NCI-H128 (cell line): ENCODE measurements at regions not wholly inside any gene's neighbourhood (a gene's known extent, or its start where the extent isn't known, plus 50 kb on each side); places are given as distances from the start of the nearest gene placed in this dataset.

Experiments
- DNase-seq: peaks from one replicate; lab custom pipeline; 2025; ENCODE audit not compliant: unreplicated experiment; lab: John Stamatoyannopoulos, UW

- DNase-seq, result no peak
Measured at GRCh38 chrX:9147726-9148125, 113.8 kb upstream of the FAM9B start.

DNA sequence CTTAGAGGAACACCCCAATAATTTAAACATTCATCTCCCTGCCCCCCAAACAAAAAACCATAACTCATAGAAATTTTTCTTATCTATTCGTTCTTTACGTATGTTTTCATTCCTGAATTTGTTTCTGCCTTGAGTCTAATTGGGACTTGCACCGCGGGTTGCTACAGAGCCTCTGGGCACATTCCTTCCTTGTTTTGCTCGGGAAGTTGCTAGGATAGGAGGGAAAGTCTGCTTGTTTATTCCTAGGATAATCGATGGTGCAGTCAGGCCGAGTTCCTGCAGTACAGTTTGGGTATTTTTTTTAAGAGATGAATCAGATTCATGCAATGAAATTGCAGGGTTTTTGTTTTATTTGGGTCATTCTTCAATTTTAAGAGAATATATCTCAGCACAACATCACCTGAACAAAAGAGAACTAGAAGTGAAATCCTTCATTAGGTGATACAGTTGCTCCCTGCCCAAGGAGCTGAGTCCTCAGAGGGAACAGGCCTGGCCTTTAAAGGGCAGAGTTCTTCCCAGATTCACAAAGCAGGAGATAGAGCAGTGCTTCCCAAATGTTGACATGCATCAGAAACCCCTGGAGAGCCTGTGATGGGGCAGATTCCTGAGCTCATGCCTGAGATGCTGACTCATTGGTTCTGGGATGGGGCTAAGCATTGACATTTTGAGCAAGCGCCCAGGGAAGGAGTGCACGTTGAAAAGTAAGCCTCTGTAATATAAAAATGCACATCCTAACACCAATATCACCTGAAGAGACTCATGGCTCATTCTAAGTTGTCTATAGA, 114.9 kb upstream of the FAM9B start:
- no peak for DNase-seq

GRCh38 chrX:9149501-9150245, 115.7 kb upstream of the FAM9B start:
- no peak for DNase-seq

DNA sequence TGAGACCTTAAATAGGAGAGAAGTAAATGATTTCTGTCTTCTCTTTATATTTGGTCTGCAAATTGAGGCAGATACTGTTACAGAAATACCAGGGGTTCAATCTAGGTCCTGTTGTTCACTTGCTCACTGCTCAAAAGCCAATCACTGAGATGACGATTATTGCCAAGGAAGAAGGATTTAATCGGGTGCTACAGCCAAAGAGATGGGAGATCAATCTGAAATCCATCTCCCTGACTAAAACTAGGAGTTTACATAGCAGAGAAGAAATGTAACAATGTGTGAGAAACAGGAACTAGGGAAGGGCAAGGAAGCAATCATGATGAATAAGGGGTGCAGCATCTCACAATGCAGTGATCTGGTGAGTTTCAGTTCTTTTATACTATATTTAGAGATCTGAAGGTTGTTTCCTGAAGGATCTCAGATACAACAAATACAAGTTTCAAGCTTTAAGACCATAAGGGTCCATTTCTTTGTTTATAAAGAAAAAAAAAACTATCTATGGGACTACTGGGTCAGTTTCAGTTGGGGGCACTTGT, 117.9 kb upstream of the FAM9B start:
- no peak for DNase-seq

DNA sequence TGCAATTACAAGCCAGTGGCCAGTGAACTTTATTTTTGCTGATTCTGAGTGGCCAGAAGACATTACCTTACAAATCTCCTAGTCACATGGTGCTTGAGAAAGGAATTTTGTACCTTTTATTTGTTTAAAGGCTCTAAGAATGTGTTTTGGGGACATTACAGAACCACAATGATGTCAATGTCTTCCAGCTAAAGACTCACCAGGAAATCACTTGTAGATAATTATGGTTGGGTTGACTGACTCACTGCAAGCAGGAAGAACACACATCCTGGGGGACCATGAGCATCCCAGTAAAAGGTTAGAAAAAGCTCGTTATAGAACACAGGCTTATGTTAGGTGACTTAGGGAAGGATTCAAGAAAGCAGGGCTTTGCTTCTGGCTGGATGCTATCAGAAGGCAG, 119.4 kb upstream of the FAM9B start:
- no peak for DNase-seq

DNA sequence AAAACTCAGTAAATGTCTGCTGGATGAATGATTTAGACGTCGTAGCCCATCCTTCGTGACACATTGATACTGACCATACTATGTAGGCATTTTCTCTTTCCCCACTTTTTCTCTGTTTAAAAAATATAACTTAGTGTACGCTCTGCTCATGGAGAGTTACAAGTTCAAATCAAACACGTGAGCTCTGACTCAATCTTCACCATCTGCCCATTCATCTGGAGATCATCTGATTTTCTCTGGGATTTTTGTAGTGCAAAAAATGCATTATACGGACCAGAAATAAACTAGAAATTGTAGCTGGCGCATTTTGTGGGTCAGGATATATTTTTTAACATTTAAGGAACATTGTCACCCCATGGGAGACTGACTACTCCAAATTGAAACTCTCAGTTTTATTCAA, 124.7 kb upstream of the FAM9B start:
- DNase-seq, result no peak

GRCh38 chrX:9160698-9161329, 126.9 kb upstream of the FAM9B start:
- no peak for DNase-seq

DNA sequence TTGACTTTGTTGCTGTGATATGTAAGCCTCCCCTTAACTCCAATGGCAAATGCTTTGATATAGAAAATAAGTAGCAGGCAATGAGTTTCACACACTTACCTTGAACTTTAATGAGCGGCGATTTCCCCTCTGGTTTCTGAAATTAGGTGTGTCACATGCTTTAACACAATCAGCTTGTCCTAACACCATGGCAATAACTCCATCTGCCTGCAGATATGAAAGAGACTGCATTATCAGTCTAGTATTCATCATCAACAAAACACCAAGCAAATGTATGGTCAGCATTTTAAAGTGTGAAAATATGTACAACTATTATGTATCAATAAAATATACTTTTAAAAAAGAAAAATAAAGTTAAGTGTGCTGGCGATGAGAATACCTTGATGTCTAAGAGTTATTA, 128.8 kb upstream of the FAM9B start:
- no peak for DNase-seq

DNA sequence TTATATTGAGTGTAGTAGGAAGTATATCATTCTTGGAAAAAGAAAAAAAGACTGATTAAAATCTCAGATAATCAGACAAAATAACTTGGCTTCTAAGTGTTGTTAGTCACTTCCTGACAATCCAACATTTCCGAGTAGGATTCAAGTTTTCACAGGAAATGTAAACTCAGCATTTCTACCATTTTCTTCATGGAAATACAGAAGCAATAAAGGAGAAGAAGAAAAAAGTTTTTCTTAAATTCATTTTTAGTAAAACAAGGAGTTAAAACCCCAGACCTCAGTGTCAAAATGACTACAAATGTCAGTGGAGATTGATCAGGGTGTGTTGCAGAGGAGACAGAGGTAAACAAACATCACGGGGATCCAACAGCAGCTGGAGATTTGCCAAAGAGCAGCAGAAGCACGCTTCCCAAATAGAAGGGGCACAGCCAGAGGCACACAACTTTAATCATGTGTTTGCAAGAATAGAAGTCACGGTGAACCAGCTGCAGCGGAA, 129.3 kb upstream of the FAM9B start:
- DNase-seq, result peak; percentile 6

- DNase-seq, result no peak
Measured at GRCh38 chrX:9164086-9164485, 130.2 kb upstream of the FAM9B start.

DNA sequence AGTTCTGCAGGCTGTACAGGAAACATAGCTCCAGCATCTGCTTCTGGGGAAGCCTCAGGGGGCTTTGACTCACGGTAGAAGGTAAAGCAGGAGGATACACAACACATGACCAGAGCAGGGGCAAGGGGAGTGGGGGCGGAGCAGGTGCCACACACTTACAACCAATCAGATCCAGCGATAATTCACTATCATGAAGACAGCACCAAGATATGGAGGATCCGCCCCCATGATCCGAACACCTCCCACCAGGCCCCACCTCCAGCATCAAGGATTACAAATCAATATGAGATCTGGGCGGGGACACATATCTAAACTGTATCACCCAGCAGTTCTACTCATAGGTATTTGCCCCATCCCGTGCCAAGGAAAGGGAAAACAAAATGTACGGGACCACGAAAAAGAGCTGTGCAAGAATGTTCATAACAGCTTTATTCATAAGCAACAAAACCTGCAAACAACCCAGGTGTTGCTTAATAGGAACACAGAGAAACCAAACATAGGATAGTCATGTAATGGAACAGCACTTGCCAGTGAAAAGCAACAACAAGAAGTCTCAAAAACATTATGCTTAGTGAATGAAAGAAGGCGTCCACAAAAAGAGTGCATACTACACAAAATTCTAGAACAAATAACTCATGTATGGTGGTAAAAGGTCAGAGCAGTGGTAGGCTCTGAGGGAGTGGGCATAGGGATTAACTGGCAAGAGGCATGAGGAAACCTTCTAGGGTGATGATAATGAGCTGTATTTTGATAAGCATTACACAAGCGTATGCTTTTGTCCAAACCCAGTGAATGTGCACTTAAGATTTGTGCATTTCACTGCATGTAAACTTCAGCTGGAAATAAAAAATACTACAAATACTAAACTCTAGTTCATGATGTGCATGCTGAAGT, 130.9 kb upstream of the FAM9B start:
- no peak for DNase-seq

DNA sequence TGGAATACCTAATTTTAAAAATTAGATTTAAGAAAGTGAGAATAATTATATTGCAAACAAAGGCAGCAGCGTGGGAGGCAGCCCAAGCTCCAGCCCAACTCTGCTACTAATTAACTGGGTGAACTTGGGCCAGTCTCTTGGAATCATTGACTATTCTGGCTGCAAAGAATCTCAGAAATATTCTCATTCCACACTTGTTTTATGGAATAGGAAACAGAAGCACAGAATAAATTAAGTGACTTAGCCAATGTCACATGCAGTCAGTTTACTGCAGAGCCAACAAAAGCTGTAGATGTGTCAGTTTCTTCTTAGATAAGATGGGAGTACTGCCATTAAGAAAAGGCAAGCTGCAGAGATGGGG, 132.6 kb upstream of the FAM9B start:
- no peak for DNase-seq

- no peak for DNase-seq
Measured at GRCh38 chrX:9171841-9172463, 138.0 kb upstream of the FAM9B start.

DNA sequence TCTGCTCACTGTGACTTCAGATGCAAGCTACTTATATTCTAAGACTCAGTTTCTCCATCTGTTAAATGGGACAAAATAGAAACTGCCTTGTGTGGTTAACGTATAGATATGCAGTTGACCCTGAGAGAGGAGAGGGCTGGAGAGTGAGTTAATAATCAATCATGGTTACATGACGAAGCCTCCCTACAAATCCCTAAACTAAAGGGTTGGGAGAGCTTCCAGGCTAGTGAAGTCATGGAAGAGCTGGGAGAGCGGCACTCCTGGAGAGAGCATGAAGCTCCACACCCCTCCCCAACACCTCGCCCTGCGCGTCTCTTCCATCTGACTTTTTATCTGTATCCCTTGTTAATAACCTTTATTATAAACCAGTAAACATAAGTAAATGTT, 138.5 kb upstream of the FAM9B start:
- no peak for DNase-seq

DNA sequence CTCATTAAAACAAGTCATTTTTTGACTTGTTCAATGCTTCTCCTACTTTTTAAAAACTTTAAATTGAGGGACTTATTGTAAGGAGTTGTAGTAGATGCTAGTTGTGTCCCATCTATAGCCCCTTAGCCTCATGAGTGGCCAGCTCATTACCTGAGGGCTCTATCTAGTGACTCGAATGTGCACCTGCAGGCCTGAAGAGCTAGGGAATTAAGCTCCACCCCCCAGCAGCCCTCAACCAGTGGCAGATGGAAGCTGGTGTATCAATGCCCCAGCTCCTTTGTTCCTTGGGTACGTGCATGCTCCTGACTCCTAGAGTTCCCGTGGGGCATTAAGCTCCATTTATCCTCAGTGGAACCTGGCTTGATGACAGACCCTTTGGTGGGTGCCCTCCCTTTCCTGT, 146.7 kb upstream of the FAM9B start:
- DNase-seq, result no peak

DNA sequence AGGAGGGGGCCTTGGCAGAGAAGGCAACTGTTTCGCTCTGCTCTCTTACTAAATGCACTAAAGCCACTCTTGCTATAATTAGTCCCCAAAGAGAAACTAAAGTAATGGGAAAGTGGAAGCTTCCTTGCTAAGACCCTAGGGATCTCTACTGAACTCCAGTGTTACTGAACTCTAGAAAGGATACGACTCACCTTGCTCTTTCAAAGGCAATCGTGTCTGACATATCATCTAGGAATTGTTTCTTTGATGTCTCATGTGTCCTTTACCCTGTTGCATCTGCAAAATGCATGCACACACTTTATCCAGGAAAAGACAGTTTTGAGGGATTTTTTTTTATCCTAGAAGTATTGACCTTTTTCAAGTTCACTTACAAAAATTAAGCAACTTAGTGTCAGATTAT, 148.1 kb upstream of the FAM9B start:
- DNase-seq, result no peak

- no peak for DNase-seq
Measured at GRCh38 chrX:9183481-9183880, 149.6 kb upstream of the FAM9B start.

GRCh38 chrX:9184211-9184610, 150.3 kb upstream of the FAM9B start:
- no peak for DNase-seq

- peak; percentile 5 for DNase-seq
Measured at GRCh38 chrX:9188117-9188516, 154.2 kb upstream of the FAM9B start.

DNA sequence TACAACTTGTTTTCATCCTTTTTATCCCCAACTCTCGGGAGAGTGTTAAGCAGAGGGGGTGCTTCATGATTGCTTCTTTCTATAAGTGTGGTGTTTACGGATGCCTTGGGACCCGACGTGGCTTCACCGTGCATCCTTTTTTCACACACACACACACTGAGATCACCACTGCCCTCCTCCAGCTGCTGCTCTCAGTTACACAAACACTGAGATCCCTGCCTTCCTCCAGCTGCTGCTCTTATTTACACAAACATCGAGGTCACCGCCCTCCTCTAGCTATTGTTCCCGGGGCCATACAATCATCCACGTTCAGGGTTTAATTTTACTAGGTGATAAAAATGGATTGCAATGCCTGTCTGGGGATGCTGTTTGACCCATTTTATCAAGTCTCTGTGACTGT, 155.4 kb upstream of the FAM9B start:
- DNase-seq, result no peak
